Skeletal muscle tissue (tissue), 3 donors: ENCODE measurements at regions not wholly inside any gene's neighbourhood (a gene's known extent, or its start where the extent isn't known, plus 50 kb on each side); places are given as distances from the start of the nearest gene placed in this dataset.
"Not testable (repeated sequence)": the region's sequence is repeated elsewhere in the genome, so short reads cannot be mapped to it uniquely, and the experiment has no call there.

Experiments used
- H3K27ac ChIP-seq: one replicate; pipeline ENCODE4 v1.7.0; 2013; ENCODE audit warnings: mild to moderate bottlenecking, low read depth, low read length, inconsistent platforms
- H3K27me3 ChIP-seq, 3 donors: one replicate each; pipeline ENCODE4 v1.7.0; 2013; ENCODE audit warnings: low read length in 3 of 3; ENCODE audit not compliant: control insufficient read depth in 3 of 3, insufficient read depth in 3 of 3
- H3K36me3 ChIP-seq, 3 donors: one replicate each; pipeline ENCODE4 v1.7.0; 2013; ENCODE audit warnings: low read length in 3 of 3; ENCODE audit not compliant: control insufficient read depth in 3 of 3, insufficient read depth in 3 of 3
- H3K4me1 ChIP-seq, 3 donors: one replicate each; pipeline ENCODE4 v1.7.0; 2013; ENCODE audit warnings: low read length in 3 of 3, mild to moderate bottlenecking in 3 of 3; ENCODE audit not compliant: control insufficient read depth in 3 of 3, insufficient read depth in 3 of 3
- H3K4me3 ChIP-seq, 3 donors: one replicate each; pipeline ENCODE4 v1.7.0; 2013; ENCODE audit warnings: low read length in 3 of 3
- H3K9ac ChIP-seq, 3 donors: one replicate each; pipeline ENCODE4 v1.7.0; 2013; ENCODE audit warnings: low read length in 3 of 3, mild to moderate bottlenecking in 3 of 3, moderate library complexity in 2 of 3, low read depth in 1 of 3
- H3K9me3 ChIP-seq, 3 donors: one replicate each; pipeline ENCODE4 v1.7.0; 2013; ENCODE audit warnings: low read length in 3 of 3; ENCODE audit not compliant: control insufficient read depth in 3 of 3
- donor health status: Osteomylitis.

DNA sequence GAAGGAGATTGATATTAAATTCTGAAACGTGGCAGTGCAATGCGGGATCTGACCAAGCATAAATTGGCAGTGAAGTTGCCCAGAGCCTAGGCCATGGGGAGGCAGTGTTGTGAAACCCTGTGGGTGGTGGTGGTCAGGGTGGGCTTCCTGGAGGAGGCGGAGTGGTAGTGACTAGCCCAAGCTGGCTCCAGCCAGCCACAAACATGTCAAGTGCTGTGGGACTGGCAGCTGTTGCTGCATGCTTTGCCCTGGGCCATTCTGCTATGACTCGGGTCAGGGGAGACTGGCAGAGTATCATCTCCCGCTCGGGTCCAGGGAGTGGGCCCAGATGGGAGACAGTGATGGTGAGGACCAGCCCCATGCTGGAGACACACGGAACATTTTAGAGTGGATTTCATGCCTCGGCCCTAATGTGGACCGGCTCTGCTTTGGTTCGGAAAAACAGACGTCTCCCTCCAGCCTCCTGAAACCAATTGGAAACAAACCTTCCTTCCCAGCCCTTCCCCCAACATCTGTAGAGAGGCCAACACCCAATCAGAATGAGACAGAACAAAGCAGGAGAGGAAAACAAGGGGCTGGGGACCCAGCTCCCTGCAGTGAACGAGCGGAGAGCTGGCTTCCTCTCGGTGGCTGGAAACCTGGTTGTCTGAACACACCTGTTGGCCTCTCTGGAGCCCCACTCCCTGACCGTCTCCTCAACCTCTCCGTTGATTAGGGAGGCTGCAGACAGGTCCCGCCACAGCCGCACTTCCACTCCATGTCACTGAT lies 58.2 kb downstream of the TMEM270 start:
- Histone ChIP-seq H3K36me3 (no peaks in the 10 kb centered on the region), H3K9ac (no peak overlapping the region), H3K27ac (no peak overlapping the region), H3K27me3 (peaks cover 0 to 8% (median 3%) of the 10 kb centered on the region in 3 donors), H3K4me1 (peaks cover 3 to 9% (median 9%) of the 10 kb centered on the region in 3 donors), H3K9me3 (no peaks in the 10 kb centered on the region), H3K4me3 (no peak overlapping the region)

DNA sequence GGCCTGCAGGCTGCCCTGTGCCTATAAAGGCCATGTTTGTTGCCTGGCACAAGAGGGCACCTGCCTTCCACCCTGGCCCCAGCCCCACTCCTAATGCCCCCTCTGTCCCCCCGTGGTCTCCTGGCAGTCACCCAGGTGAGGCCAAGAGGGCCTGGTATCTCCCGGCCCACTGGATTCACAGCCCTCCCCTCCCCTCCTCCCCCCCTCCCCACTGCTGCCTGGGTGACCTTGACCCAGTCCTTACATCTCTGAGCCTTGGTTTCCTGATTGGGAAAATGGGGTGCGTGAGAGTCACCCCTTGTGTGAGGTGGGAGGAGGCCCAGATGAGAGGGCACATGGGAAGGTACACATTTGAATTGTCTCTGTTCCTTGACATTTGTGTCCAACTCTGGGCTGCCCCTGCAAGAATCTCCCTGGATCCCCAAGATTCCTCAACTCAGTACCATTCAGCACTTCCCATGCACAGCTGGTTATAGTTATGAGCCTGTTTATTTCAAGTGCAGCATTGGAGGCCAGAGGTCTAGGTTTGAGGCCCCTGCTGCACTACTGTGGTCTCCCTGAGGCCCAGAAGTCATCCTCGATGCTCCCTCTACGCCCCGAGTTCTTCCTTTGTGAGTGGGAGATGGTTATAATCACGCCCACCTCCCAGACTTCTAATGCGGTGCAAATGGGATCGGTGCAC lies 58.9 kb downstream of the TMEM270 start:
- Histone ChIP-seq H3K9ac (no peak overlapping the region), H3K4me1 (peaks cover 3 to 9% (median 9%) of the 10 kb centered on the region in 3 donors), H3K36me3 (no peaks in the 10 kb centered on the region)

DNA sequence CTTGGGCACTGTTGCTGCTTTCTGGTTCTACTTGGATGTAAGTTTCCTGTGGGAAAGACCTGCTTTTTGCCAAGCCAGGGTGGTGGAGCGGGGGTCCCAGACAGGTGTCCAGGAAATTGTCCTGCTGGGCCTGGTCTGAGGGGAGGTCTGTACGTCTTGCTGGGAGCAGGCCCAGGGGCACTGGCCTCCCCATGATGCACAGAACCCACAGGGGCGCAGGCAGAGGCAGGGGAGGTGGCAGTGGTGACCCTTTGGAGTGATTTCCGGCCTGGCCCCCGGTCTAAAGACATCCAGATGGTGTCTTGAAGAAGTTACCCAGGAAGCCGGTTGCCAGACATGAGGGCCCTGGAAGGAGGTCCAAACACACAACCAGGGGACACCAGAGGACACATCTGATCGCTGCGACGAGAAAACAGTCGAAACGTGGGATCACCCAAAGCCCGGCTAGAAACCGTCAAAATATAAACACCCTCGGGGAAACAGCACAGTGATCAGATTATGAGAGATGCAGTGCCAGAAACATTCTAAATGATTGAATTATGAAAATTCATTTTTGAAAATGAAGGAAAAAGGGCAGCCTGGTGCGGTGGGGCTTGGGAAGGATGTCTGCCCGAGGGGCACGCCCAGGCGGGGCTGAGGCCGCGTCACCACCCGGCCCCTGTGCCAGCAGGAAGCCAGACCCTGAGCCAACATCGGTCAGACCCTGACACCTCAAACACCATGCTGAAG lies 59.6 kb downstream of the TMEM270 start:
- Histone ChIP-seq H3K27ac (no peak overlapping the region), H3K9ac (no peak overlapping the region), H3K9me3 (no peaks in the 10 kb centered on the region), H3K27me3 (peaks cover 0 to 8% (median 3%) of the 10 kb centered on the region in 3 donors), H3K36me3 (no peaks in the 10 kb centered on the region), H3K4me3 (no peak overlapping the region), H3K4me1 (peaks cover 3 to 9% (median 9%) of the 10 kb centered on the region in 3 donors)

More for the DNA sequence above, 58.9 kb downstream of the TMEM270 start:
- Histone ChIP-seq H3K27ac (no peak overlapping the region), H3K27me3 (peaks cover 0 to 8% (median 3%) of the 10 kb centered on the region in 3 donors), H3K9me3 (no peaks in the 10 kb centered on the region), H3K4me3 (no peak overlapping the region)

DNA sequence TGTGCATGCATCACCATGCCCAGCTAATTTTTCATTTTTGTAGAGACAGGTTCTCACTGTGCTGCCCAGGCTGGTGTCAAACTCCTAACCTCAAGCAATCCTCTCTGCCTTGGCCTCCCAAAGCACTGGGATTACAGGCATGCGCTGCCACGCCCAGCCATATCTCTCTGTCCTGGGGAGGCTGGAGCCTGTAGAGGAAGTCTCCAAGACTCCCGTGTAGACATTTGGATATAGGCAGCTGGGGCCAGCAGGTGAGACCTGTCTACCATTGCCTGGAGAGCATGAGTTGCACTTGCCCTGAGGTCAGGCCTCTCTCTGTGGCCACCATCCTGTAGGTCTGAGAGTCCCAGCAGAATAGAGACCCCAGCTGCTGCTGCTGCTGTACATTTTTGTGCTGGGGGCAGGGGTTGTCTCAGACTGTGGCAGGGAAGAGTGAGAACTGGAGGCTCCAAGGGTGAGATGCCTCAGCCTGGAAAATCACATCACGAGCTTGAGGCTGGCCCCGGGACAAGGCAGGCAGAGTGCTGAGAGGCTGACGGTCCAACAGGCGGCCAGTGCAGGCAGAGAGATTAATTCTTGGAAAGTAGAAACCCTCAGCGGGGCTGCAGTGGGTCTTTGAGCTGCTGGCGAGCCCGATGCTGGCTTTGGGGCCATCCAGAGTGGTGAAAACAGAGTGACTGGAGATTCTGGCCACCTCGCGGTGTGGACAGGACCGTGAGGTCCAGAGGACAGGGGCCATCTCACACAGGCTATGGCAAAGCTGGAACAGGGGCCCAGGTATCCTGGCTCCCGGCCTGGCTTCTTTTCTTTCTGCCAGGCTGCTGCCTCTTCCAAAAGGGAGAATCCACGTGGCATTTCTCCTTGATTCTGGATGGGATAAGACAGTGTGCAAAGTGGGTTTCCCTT lies 60.9 kb downstream of the TMEM270 start:
- no peaks in the 10 kb centered on the region for H3K36me3 ChIP-seq
- H3K4me1 ChIP-seq = peaks cover 3 to 9% (median 9%) of the 10 kb centered on the region in 3 donors
- H3K27ac ChIP-seq = no peak overlapping the region
- no peak overlapping the region for H3K4me3 ChIP-seq
- no peak overlapping the region for H3K9ac ChIP-seq
- peaks cover 0 to 4% (median 3%) of the 10 kb centered on the region in 3 donors for H3K27me3 ChIP-seq
- H3K9me3 ChIP-seq = no peaks in the 10 kb centered on the region

DNA sequence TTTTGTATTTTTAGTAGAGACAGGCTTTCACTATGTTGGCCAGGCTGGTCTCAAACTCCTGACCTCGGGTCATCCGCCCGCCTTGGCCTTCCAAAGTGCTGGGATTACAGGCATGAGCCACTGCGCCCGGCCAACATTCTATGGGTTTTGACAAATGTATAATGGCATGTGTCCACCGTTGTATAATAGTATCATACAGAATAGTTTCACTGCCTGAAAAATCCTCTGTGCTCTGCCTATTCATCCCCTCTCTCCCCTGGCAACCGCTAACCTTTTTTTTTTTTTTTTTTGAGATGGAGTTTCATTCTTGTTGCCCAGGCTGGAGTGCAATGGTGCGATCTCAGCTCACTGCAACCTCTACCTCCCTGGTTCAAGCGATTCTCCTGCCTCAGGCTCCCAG lies 67.7 kb downstream of the TMEM270 start:
- H3K27me3 ChIP-seq, H3K4me3 ChIP-seq, H3K9me3 ChIP-seq, H3K9ac ChIP-seq, H3K36me3 ChIP-seq, H3K27ac ChIP-seq, H3K4me1 ChIP-seq: not testable (repeated sequence)

DNA sequence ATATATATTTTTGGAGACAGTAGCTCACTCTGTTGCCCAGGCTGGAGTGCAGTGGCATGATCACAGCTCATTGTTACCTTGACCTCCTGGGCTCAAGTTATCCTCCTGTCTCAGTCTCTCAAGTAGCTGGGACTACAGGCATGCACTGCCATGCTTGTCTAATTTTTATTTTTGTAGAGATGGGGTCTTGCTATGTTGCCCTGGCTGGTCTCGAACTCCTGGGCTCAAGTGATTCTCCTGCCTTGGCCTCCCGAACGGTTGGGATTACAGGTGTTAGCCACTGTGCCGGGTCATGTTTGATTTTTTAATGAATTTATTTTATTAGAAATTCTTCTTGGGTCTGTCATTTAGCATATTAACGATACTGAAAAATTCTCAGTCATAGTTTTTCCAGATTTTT lies 70.5 kb downstream of the TMEM270 start:
- H3K9me3 ChIP-seq = no peaks in the 10 kb centered on the region
- H3K27me3 ChIP-seq = no peaks in the 10 kb centered on the region
- no peak overlapping the region for H3K9ac ChIP-seq
- no peak overlapping the region for H3K4me3 ChIP-seq
- H3K4me1 ChIP-seq = no peaks in the 10 kb centered on the region
- H3K27ac ChIP-seq = no peak overlapping the region
- no peaks in the 10 kb centered on the region for H3K36me3 ChIP-seq

DNA sequence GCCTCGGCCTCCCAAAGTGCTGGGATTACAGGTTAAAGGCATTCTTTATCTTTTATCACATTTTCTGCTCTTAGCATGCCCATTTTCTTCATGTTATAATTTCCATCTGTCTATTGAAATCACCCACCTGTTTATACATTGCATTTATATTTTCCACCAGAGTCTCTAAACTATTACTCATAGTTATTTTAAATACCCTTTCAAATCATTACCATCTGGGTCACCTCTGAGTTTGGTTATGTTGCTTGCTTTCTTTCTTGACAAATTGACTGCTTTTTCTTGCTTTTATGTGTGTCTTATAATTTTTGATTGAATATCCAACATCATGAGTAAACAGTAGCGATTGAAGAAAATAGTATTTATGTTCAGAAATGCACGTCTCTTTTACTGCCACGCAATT lies 71.4 kb downstream of the TMEM270 start:
- H3K4me3 ChIP-seq = no peak overlapping the region
- no peaks in the 10 kb centered on the region for H3K9me3 ChIP-seq
- no peaks in the 10 kb centered on the region for H3K36me3 ChIP-seq
- no peak overlapping the region for H3K27ac ChIP-seq
- no peaks in the 10 kb centered on the region for H3K27me3 ChIP-seq
- H3K9ac ChIP-seq = no peak overlapping the region
- H3K4me1 ChIP-seq = no peaks in the 10 kb centered on the region

DNA sequence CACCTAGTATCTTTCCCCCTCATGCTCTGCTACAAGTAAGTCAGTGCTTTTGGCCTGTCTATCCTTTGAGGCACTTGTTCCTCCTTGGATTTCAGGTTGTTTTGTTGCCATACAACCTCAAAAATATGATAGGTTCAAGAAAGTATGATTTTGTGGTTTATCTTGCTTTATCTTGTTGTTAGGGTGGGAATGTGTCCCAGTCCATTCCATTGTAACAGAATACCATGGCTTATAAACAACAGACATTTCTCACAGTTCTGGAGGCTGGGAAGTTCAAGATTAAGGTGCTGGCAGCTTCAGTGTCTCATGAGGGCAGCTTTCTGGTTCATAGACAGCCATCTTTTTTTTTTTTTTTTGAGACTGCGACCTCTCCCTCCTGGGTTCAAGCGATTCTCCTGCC lies 72.1 kb downstream of the TMEM270 start:
- Histone ChIP-seq H3K27ac (no peak overlapping the region), H3K27me3 (no peaks in the 10 kb centered on the region), H3K9ac (no peak overlapping the region), H3K4me3 (no peak overlapping the region), H3K36me3 (no peaks in the 10 kb centered on the region), H3K9me3 (no peaks in the 10 kb centered on the region), H3K4me1 (no peaks in the 10 kb centered on the region)

DNA sequence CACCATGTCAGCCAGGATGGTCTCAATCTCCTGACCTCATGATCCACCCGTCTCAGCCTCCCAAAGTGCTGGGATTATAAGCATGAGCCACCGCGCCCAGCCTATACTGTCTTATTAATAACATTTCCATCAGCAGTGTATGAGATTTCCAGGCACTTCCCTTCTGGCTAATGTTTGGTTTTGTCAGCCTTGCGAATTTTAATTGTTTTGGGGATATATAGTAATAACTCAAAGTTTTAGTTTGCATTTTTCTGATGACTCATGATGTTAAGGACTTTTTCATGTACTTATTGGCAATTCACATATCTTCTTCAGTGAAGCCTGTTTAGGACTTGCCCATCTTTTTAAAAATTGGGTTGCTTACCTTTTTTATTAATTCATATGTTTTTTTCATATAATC lies 76.0 kb downstream of the TMEM270 start:
- Histone ChIP-seq H3K4me1 (peaks cover 0 to 1% (median 0%) of the 10 kb centered on the region in 3 donors), H3K9me3 (no peaks in the 10 kb centered on the region), H3K27me3 (no peaks in the 10 kb centered on the region), H3K9ac (no peak overlapping the region), H3K4me3 (no peak overlapping the region), H3K27ac (no peak overlapping the region), H3K36me3 (no peaks in the 10 kb centered on the region)
